GM12864 (cell line): ENCODE measurements at regions not wholly inside any gene's neighbourhood (a gene's known extent, or its start where the extent isn't known, plus 50 kb on each side); places are given as distances from the start of the nearest gene placed in this dataset.

Experiments
- DNase-seq: peaks from one replicate; pipeline ENCODE4 v3.0.0-alpha.2; 2011; ENCODE audit warnings: low read depth
- H3K4me3 ChIP-seq: 2 replicates; pipeline ENCODE4 v1.5.1; 2011; ENCODE audit warnings: mild to moderate bottlenecking, low read depth, low read length, control low read depth
- CTCF ChIP-seq: IDR thresholded peaks from 2 replicates; pipeline ENCODE4 v1.5.1; 2011; ENCODE audit warnings: low read depth, mild to moderate bottlenecking, moderate library complexity, low read length, control low read depth, inconsistent platforms; ENCODE audit errors: missing control alignments

GRCh38 chr16:86959091-86959651 lies 358.0 kb downstream of the C16orf95 start:
- TF ChIP-seq CTCF, result no peak
- DNase-seq, result no peak
- no peak overlapping the region for H3K4me3 ChIP-seq

GRCh38 chr16:86959729-86960128 lies 357.5 kb downstream of the C16orf95 start:
- DNase-seq, result no peak
- no peak overlapping the region for H3K4me3 ChIP-seq
- no peak for TF ChIP-seq CTCF

GRCh38 chr16:86960266-86960665 lies 356.9 kb downstream of the C16orf95 start:
- TF ChIP-seq CTCF, result no peak
- no peak for DNase-seq
- no peak overlapping the region for H3K4me3 ChIP-seq

GRCh38 chr16:86961171-86961601 lies 356.0 kb downstream of the C16orf95 start:
- DNase-seq, result no peak
- no peak overlapping the region for H3K4me3 ChIP-seq
- no peak for TF ChIP-seq CTCF

- no peak for TF ChIP-seq CTCF
- DNase-seq, result no peak
- no peak overlapping the region for H3K4me3 ChIP-seq
These were observed 354.9 kb downstream of the C16orf95 start for GRCh38 chr16:86962259-86962658.

- no peak for DNase-seq
- TF ChIP-seq CTCF, result no peak
These were observed 354.3 kb downstream of the C16orf95 start for GRCh38 chr16:86962913-86963312.

More at GRCh38 chr16:86962913-86963312, 354.3 kb downstream of the C16orf95 start:
- no peak overlapping the region for H3K4me3 ChIP-seq
